Vagina (tissue), 2 donors: ENCODE measurements at regions not wholly inside any gene's neighbourhood (a gene's known extent, or its start where the extent isn't known, plus 50 kb on each side); places are given as distances from the start of the nearest gene placed in this dataset.

Experiments
- POLR2A ChIP-seq, 2 donors: fragments of 450-650 bp; IDR thresholded peaks; one replicate each; pipeline ENCODE4 v1.6.1; 2017; ENCODE audit warnings: antibody characterized with exemption in 2 of 2, mild to moderate bottlenecking in 2 of 2, moderate library complexity in 2 of 2
- POLR2AphosphoS5 ChIP-seq, 2 donors: sonication (generic); formaldehyde crosslinking; IDR thresholded peaks; one replicate each; pipeline ENCODE4 v1.9.0; 2017; ENCODE audit warnings: antibody characterized with exemption in 2 of 2, mild to moderate bottlenecking in 2 of 2, low read depth in 1 of 2; ENCODE audit not compliant: insufficient read depth in 1 of 2
- TF ChIP-seq, protein P1 (sequence below), 3 experiments: fragments of 450-650 bp in 2 of 3; fragments of 200-600 bp in 1 of 3; sonication (generic) in 1 of 3; IDR thresholded peaks; one replicate each; pipeline ENCODE4 v1.5.1; 2017 to 2019; ENCODE audit warnings: antibody characterized with exemption in 3 of 3, mild to moderate bottlenecking in 2 of 3, moderate library complexity in 2 of 3

DNA sequence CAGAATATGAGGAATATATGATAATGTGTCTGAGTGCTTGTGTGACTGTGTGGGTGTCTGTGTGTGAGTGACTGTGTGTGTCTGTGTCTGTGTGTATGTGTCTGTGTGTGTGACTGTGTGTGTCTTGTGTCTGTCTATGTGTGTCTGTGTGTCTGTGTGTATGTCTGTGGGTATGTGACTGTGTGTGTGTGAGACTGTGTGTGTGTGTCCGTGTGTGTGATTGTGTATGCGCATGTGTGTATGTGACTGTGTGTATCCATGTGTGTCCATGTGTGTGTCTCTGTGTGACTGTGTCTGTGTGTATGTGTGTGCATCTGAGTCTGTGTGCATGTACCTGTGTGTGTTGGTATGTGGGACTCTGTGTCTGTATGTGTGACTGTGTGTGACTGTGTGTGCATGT lies 1361.2 kb upstream of the TMEM132C start:
- TF ChIP-seq POLR2A (IDR thresholded peaks at IDR 0.05) (no peak), POLR2AphosphoS5 (IDR thresholded peaks at IDR 0.05; ENCODE audit: insufficient read depth in 1 of 2, low read depth in 1 of 2) (no peak)
- TF ChIP-seq, protein P1, sequence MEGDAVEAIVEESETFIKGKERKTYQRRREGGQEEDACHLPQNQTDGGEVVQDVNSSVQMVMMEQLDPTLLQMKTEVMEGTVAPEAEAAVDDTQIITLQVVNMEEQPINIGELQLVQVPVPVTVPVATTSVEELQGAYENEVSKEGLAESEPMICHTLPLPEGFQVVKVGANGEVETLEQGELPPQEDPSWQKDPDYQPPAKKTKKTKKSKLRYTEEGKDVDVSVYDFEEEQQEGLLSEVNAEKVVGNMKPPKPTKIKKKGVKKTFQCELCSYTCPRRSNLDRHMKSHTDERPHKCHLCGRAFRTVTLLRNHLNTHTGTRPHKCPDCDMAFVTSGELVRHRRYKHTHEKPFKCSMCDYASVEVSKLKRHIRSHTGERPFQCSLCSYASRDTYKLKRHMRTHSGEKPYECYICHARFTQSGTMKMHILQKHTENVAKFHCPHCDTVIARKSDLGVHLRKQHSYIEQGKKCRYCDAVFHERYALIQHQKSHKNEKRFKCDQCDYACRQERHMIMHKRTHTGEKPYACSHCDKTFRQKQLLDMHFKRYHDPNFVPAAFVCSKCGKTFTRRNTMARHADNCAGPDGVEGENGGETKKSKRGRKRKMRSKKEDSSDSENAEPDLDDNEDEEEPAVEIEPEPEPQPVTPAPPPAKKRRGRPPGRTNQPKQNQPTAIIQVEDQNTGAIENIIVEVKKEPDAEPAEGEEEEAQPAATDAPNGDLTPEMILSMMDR (IDR thresholded peaks at IDR 0.05) = no peak
